SH-SY5Y (cell line): ENCODE measurements at regions not wholly inside any gene's neighbourhood (a gene's known extent, or its start where the extent isn't known, plus 50 kb on each side); places are given as distances from the start of the nearest gene placed in this dataset.

Experiments used
- GATA2 ChIP-seq: IDR thresholded peaks from 2 replicates; pipeline ENCODE4 v1.6.1; 2011; ENCODE audit warnings: mild to moderate bottlenecking, low read depth, low read length
- GATA3 ChIP-seq: IDR thresholded peaks from 2 replicates; pipeline ENCODE4 v1.6.1; 2011; ENCODE audit warnings: low read depth, mild to moderate bottlenecking, low read length, moderate library complexity

DNA sequence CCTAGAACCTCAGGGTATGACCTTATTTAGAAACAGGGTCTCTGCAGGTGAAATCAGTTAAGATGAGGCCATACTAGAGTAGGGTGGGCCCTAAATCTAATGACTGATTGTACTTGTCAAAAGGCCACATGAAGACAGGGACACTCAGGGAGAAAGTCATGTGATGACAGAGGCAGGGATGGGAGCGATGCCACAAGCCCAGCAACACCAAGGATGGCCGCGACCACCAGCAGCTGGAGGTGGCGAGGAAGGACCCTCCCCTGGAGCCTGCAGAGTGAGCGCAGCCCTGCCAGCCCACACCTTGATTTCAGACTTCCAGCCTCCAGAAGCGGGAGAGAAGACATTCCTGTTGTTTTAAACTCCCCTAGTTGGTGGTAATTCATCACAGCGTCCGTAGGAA is 199.9 kb downstream of the PHETA1 start:
- TF ChIP-seq GATA2 (no peak), GATA3 (no peak)
